Natural killer cell (primary cell): ENCODE measurements at regions not wholly inside any gene's neighbourhood (a gene's known extent, or its start where the extent isn't known, plus 50 kb on each side); places are given as distances from the start of the nearest gene placed in this dataset.
"Not testable (repeated sequence)": the region's sequence is repeated elsewhere in the genome, so short reads cannot be mapped to it uniquely, and the experiment has no call there.

Experiments used
- ATAC-seq, 3 donors: fragments of 150-1000 bp in 2 of 3; fragments of 200-7000 bp in 1 of 3; cut with Tn5 transposase; 1 replicate in 1 of 3; 2 replicates in 2 of 3; pipeline ENCODE4 v1.10.0; 2021; ENCODE audit warnings: mild to moderate bottlenecking in 2 of 3, moderate library complexity in 2 of 3
- DNase-seq, 2 donors: peaks; one replicate each; pipeline versions ENCODE4 v3.0.0 to v3.0.0-alpha.2; 2013 to 2021; ENCODE audit warnings: mixed read lengths in 1 of 2
- H3K27ac ChIP-seq: one replicate; pipeline ENCODE4 v1.5.1; 2013; ENCODE audit warnings: mild to moderate bottlenecking, low read length
- H3K27me3 ChIP-seq: one replicate; pipeline ENCODE4 v1.6.1; 2013; ENCODE audit warnings: low read length; ENCODE audit not compliant: control insufficient read depth, insufficient read depth
- H3K36me3 ChIP-seq: one replicate; pipeline ENCODE4 v1.6.1; 2013; ENCODE audit warnings: low read length; ENCODE audit not compliant: control insufficient read depth, insufficient read depth
- H3K4me1 ChIP-seq: one replicate; pipeline ENCODE4 v1.6.1; 2013; ENCODE audit warnings: low read length; ENCODE audit not compliant: control insufficient read depth, insufficient read depth
- H3K4me3 ChIP-seq: one replicate; pipeline ENCODE4 v1.5.1; 2013; ENCODE audit warnings: low read length
- H3K9me3 ChIP-seq: one replicate; pipeline ENCODE4 v1.6.1; 2013; ENCODE audit warnings: low read length; ENCODE audit not compliant: control insufficient read depth, insufficient read depth
- H3K27ac Mint-ChIP-seq, 2 donors: one replicate each; pipeline ENCODE4 v1.8.0; 2022; ENCODE audit warnings: mild to moderate bottlenecking in 2 of 2, mixed read lengths in 2 of 2, moderate library complexity in 1 of 2
- H3K27me3 Mint-ChIP-seq, 2 donors: one replicate each; pipeline ENCODE4 v1.8.0; 2022; ENCODE audit warnings: low read depth in 2 of 2, mixed read lengths in 2 of 2
- H3K36me3 Mint-ChIP-seq: one replicate; pipeline ENCODE4 v1.8.0; 2022; ENCODE audit warnings: mixed read lengths
- H3K4me1 Mint-ChIP-seq, 2 donors: one replicate each; pipeline ENCODE4 v1.8.0; 2022; ENCODE audit warnings: mixed read lengths in 2 of 2
- H3K4me3 Mint-ChIP-seq: one replicate; pipeline ENCODE4 v1.8.0; 2022; ENCODE audit warnings: mild to moderate bottlenecking, moderate library complexity, mixed read lengths
- H3K9me3 Mint-ChIP-seq, 2 donors: one replicate each; pipeline ENCODE4 v1.8.0; 2022; ENCODE audit warnings: mixed read lengths in 2 of 2
- WGBS: methylation state at CpG from one replicate; pipeline ENCODE4 v1.1.7; 2013; ENCODE audit warnings: missing lambda C conversion rate; ENCODE audit not compliant: insufficient coverage; 5-methylcytosine and 5-hydroxymethylcytosine counted together
- intact Hi-C: fragments of 100-400 bp; cut with micrococcal nuclease; formaldehyde crosslinking; loops from one replicate; pipeline ENCODE4 v1.14.2; 2022
- TF ChIP-seq, protein P1 (sequence below): fragments of 200-600 bp; IDR thresholded peaks from one replicate; pipeline ENCODE4 v1.8.0; 2022; ENCODE audit warnings: antibody characterized with exemption

DNA sequence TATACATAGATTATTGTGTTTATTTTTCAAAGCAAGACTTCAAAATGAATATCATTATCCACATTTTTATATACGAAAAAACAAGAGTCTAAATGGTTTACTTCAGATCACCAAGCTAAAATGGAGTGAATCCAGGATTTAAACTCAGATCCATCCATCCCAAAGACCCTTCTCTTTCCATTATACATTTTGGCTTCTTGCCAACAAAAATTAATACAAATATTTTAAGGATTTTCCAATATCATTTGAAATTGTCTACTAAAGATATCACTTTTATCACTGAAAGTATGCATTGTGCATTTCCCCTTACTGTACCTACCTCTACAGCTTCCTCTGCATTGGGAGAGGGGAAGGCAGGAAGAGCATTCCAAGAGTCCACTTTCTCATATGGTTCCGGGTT is 541.2 kb downstream of the RPS29 start:
- Mint-ChIP-seq H3K4me1 (no peaks in the 10 kb centered on the region), H3K27ac (no peak overlapping the region), H3K27me3 (no peaks in the 10 kb centered on the region), H3K9me3 (peaks cover 0 to 4% of the 10 kb centered on the region in 2 donors), H3K36me3 (no peaks in the 10 kb centered on the region), H3K4me3 (no peak overlapping the region)
- intact Hi-C loops: no loop called here
- 80% methylated on average over 2 of the region's 2 CpGs for WGBS
- no peaks in the 10 kb centered on the region for H3K4me1 ChIP-seq
- H3K27me3 ChIP-seq: no peaks in the 10 kb centered on the region
- ATAC-seq: no peak
- H3K27ac ChIP-seq: no peak overlapping the region
- no peaks in the 10 kb centered on the region for H3K9me3 ChIP-seq
- no peak overlapping the region for H3K4me3 ChIP-seq
- H3K36me3 ChIP-seq: no peaks in the 10 kb centered on the region
- TF ChIP-seq, protein P1, sequence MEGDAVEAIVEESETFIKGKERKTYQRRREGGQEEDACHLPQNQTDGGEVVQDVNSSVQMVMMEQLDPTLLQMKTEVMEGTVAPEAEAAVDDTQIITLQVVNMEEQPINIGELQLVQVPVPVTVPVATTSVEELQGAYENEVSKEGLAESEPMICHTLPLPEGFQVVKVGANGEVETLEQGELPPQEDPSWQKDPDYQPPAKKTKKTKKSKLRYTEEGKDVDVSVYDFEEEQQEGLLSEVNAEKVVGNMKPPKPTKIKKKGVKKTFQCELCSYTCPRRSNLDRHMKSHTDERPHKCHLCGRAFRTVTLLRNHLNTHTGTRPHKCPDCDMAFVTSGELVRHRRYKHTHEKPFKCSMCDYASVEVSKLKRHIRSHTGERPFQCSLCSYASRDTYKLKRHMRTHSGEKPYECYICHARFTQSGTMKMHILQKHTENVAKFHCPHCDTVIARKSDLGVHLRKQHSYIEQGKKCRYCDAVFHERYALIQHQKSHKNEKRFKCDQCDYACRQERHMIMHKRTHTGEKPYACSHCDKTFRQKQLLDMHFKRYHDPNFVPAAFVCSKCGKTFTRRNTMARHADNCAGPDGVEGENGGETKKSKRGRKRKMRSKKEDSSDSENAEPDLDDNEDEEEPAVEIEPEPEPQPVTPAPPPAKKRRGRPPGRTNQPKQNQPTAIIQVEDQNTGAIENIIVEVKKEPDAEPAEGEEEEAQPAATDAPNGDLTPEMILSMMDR: no peak
- no peak for DNase-seq

DNA sequence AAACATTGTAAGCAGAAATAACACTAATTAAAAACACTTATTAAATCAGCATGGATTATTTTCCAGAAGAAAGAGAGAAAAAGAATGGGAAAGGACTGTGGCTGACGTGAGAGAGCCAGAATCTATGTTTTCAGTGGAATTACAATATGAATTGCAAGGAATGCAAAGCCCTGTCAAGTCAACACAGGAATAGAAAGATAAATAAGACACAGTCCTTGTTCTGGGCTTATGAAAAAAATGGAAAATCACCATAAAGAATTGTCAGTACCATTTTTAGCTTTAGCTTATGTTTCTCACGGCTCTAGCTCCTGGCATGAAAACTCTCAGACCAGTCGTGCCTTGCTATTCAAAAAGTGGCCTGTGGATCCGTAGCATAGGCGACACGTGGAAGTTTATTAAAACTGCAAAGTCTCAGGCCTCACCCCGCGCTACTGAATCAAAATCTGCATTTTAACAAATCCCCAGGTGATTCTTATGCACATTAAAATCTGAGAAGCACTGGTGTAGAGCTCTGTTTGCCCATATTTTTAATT is 549.1 kb downstream of the RPS29 start:
- H3K27me3 ChIP-seq: no peaks in the 10 kb centered on the region
- TF ChIP-seq, protein P1: no peak
- Mint-ChIP-seq H3K27ac (no peak overlapping the region), H3K9me3 (no peaks in the 10 kb centered on the region), H3K4me1 (no peaks in the 10 kb centered on the region), H3K4me3 (no peak overlapping the region), H3K27me3 (no peaks in the 10 kb centered on the region), H3K36me3 (no peaks in the 10 kb centered on the region)
- DNase-seq (no peak), ATAC-seq (no peak)
- H3K36me3 ChIP-seq: no peaks in the 10 kb centered on the region
- H3K4me1 ChIP-seq: no peaks in the 10 kb centered on the region
- H3K27ac ChIP-seq: no peak overlapping the region
- H3K4me3 ChIP-seq: no peak overlapping the region
- no peaks in the 10 kb centered on the region for H3K9me3 ChIP-seq
- WGBS: 83% methylated on average over 8 of the region's 8 CpGs
- intact Hi-C loops: no loop called here

DNA sequence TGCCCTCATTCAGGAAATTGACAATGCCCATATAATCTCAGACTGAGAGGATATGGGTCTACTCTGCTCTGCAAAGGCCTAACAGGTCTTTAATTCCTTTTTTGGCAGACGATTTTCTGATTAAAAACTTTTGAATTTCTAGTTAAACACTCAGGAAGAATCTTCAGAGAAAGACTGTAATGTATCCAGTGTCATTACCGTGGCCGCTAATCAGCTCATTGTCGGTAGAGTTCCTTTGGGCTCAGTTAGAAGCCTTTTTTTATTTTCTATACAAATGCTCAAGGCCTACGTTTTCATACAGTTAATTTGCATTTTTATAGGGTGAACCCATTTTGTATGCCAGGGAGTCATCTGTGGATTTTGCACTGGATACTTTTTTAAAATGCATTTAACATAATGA is 549.9 kb downstream of the RPS29 start:
- Histone ChIP-seq H3K4me1 (no peaks in the 10 kb centered on the region), H3K4me3 (no peak overlapping the region), H3K36me3 (no peaks in the 10 kb centered on the region), H3K27me3 (no peaks in the 10 kb centered on the region), H3K27ac (no peak overlapping the region), H3K9me3 (no peaks in the 10 kb centered on the region)
- ATAC-seq (no peak), DNase-seq (no peak)
- Mint-ChIP-seq H3K4me1 (no peaks in the 10 kb centered on the region), H3K27ac (no peak overlapping the region), H3K9me3 (no peaks in the 10 kb centered on the region), H3K4me3 (no peak overlapping the region), H3K27me3 (no peaks in the 10 kb centered on the region), H3K36me3 (no peaks in the 10 kb centered on the region)
- 88% methylated on average over 5 of the region's 5 CpGs for WGBS
- intact Hi-C loops: no loop called here
- TF ChIP-seq, protein P1: no peak

DNA sequence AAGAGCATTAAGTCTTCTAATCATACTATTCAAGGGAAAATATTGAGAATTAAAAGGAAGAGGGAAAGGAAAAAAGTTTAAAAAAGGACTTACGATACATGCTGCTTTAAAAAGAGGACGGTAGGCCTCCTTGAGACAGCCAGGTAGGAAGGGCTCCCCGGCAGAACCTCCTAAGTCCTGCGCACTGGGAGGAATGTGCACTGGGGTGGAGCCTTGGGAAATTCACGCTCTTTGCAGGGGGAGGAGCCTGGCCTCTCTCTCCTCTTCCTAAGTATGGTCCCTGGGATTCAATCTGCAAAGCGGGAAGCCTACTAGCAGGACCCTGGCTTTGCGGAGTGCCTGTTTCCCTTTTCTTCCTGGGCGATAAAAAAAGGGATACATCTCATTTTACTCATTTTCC is 553.0 kb downstream of the RPS29 start:
- no peak for ATAC-seq
- H3K27ac ChIP-seq: no peak overlapping the region
- TF ChIP-seq, protein P1: no peak
- intact Hi-C loops: no loop called here
- no peaks in the 10 kb centered on the region for H3K9me3 ChIP-seq
- DNase-seq: no peak
- H3K4me3 Mint-ChIP-seq: no peak overlapping the region
- no peaks in the 10 kb centered on the region for H3K36me3 ChIP-seq
- no peak overlapping the region for H3K4me3 ChIP-seq
- H3K27me3 ChIP-seq: no peaks in the 10 kb centered on the region
- WGBS: 90% methylated on average over 8 of the region's 8 CpGs
- no peaks in the 10 kb centered on the region for H3K4me1 Mint-ChIP-seq
- H3K36me3 Mint-ChIP-seq: no peaks in the 10 kb centered on the region
- no peaks in the 10 kb centered on the region for H3K27me3 Mint-ChIP-seq
- H3K4me1 ChIP-seq: no peaks in the 10 kb centered on the region
- peaks cover under 1 to 7% of the 10 kb centered on the region in 2 donors for H3K9me3 Mint-ChIP-seq
- H3K27ac Mint-ChIP-seq: no peak overlapping the region

DNA sequence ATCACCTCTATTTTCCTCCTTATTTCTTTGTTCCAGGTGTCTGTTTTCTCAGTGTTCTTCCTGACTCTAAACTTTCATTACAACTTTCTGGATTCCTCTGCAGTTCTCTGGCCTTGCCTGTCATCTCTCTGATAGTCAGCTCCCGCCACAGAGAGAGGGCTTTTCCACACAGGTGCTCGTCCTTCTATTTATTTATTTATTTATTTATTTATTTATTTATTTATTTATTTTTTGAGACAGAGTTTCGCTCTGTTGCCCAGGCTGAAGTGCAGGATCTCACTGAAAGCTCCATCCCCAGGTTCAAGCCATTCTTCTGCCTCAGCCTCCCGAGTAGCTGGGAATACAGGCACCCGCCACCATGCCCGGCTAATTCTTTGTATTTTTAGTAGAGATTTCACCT is 554.5 kb downstream of the RPS29 start:
- H3K27me3 ChIP-seq, intact Hi-C loops, H3K27me3 Mint-ChIP-seq, H3K4me1 Mint-ChIP-seq, H3K4me3 ChIP-seq, H3K27ac ChIP-seq, H3K36me3 ChIP-seq, H3K9me3 ChIP-seq, ATAC-seq, H3K27ac Mint-ChIP-seq, H3K36me3 Mint-ChIP-seq, H3K4me1 ChIP-seq, DNase-seq, H3K4me3 Mint-ChIP-seq: not testable (repeated sequence)
- WGBS: 69% methylated on average over 4 of the region's 6 CpGs
- H3K9me3 Mint-ChIP-seq: peaks cover 4 to 10% of the 10 kb centered on the region in 2 donors
